ENCODE measurements at regions not wholly inside any gene's neighbourhood (a gene's known extent, or its start where the extent isn't known, plus 50 kb on each side); places are given as distances from the start of the nearest gene placed in this dataset.

DNA sequence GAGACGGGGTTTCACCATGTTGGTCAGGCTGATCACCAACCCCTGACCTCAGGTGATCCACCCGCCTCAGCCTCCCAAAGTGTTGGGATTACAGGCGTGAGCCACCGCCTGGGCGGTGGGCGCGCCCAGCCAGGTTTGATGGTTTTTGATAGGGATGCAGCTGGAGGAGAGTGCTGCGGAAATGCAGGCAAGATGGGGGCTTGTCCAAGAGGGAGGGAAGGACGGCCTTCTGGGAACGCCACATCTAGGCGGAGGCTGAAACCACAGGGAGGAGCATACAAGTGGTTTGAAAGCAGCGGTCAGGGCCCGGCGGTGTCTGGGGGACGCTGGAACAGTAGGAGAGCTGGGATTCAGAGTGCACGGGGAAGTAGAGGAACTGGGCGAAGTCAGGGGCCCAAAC lies 134.6 kb downstream of the VRK1 start:
- H3K9me1 ChIP-seq (replicated peaks; ENCODE audit: control insufficient read depth, extremely low read depth, insufficient read depth, low read length): no peaks in the 10 kb centered on the region

More for the DNA sequence above, 134.6 kb downstream of the VRK1 start:
- no peak overlapping the region for H3K9ac ChIP-seq (replicated peaks; ENCODE audit: extremely low read depth, insufficient read depth, low read length)
- no peaks in the 10 kb centered on the region for H3K79me2 ChIP-seq (ENCODE audit: control insufficient read depth, insufficient read depth, low read length)
- dilution Hi-C loops (cut with MboI; ENCODE audit: extremely low pct_ligation_motif_present, low sequenced_read_pairs): no loop called here
- H2AFZ ChIP-seq (ENCODE audit: low read depth, low read length): no peak overlapping the region
- ChIA-PET POLR2A (no interaction called here), CTCF (no interaction called here)
- no peak overlapping the region for H3K4me3 ChIP-seq (replicated peaks in 1 of 3; ENCODE audit: insufficient read depth in 1 of 3, low read depth in 1 of 3, low read length in 3 of 3)
- H3K4me2 ChIP-seq (ENCODE audit: insufficient read depth, low read length): no peak overlapping the region
- H3K9me3 ChIP-seq (replicated peaks; ENCODE audit: control insufficient read depth, insufficient read depth, low read length): no peaks in the 10 kb centered on the region
- TF ChIP-seq FOS (IDR thresholded peaks at IDR 0.05; ENCODE audit: borderline replicate concordance, insufficient read depth, low read length): no peak
- no peak for TF ChIP-seq EZH2 (IDR thresholded peaks at IDR 0.05; ENCODE audit: borderline replicate concordance, low read depth, low read length, severe bottlenecking)
- no peak for TF ChIP-seq POLR2A (IDR thresholded peaks at IDR 0.05; ENCODE audit: low read depth, low read length)
- TF ChIP-seq, protein P1, sequence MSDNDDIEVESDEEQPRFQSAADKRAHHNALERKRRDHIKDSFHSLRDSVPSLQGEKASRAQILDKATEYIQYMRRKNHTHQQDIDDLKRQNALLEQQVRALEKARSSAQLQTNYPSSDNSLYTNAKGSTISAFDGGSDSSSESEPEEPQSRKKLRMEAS (IDR thresholded peaks at IDR 0.05; ENCODE audit: insufficient read depth, insufficient read length): no peak
- TF ChIP-seq MYC (IDR thresholded peaks at IDR 0.05; ENCODE audit: low read depth, low read length): no peak
- TF ChIP-seq, protein P2, sequence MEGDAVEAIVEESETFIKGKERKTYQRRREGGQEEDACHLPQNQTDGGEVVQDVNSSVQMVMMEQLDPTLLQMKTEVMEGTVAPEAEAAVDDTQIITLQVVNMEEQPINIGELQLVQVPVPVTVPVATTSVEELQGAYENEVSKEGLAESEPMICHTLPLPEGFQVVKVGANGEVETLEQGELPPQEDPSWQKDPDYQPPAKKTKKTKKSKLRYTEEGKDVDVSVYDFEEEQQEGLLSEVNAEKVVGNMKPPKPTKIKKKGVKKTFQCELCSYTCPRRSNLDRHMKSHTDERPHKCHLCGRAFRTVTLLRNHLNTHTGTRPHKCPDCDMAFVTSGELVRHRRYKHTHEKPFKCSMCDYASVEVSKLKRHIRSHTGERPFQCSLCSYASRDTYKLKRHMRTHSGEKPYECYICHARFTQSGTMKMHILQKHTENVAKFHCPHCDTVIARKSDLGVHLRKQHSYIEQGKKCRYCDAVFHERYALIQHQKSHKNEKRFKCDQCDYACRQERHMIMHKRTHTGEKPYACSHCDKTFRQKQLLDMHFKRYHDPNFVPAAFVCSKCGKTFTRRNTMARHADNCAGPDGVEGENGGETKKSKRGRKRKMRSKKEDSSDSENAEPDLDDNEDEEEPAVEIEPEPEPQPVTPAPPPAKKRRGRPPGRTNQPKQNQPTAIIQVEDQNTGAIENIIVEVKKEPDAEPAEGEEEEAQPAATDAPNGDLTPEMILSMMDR (IDR thresholded peaks at IDR 0.05; ENCODE audit: extremely low read depth in 1 of 2, insufficient read depth in 1 of 2, low read depth in 1 of 2, low read length in 2 of 2): no peak
- no peak for TF ChIP-seq JUN (IDR thresholded peaks at IDR 0.05; ENCODE audit: borderline replicate concordance, insufficient read depth, insufficient read length, low read depth)
- TF ChIP-seq POLR2AphosphoS5 (IDR thresholded peaks at IDR 0.05; ENCODE audit: insufficient read depth, low read depth, low read length): no peak
- TF ChIP-seq GATA2 (IDR thresholded peaks at IDR 0.05; ENCODE audit: insufficient read depth, insufficient read length, low read depth, low read length): no peak
- no peaks in the 10 kb centered on the region for H4K20me1 ChIP-seq (replicated peaks; ENCODE audit: control insufficient read depth, extremely low read depth, insufficient read depth, low read length)
- H3K4me1 ChIP-seq (ENCODE audit: control insufficient read depth, extremely low read depth, insufficient read depth, low read length): no peaks in the 10 kb centered on the region
- FAIRE-seq (no peak), DNase-seq (ENCODE audit: low read depth, low spot score) (no peak)
- BruUV-seq (replicated peaks): no TSS peak
- intact Hi-C loops (cut with micrococcal nuclease): no loop called here
- no peak overlapping the region for H3K27ac ChIP-seq (ENCODE audit: insufficient read depth, low read depth, low read length)
- no peaks in the 10 kb centered on the region for H3K36me3 ChIP-seq (ENCODE audit: control insufficient read depth in 2 of 2, extremely low read depth in 1 of 2, insufficient read depth in 2 of 2, low read length in 2 of 2)
- H3K27me3 ChIP-seq (ENCODE audit: control insufficient read depth in 2 of 2, insufficient read depth in 2 of 2, low read length in 2 of 2): no peaks in the 10 kb centered on the region
